Osteoblast (primary cell): ENCODE measurements at regions not wholly inside any gene's neighbourhood (a gene's known extent, or its start where the extent isn't known, plus 50 kb on each side); places are given as distances from the start of the nearest gene placed in this dataset.
A peak's percentile ranks its signal among the peaks of the same experiment; 100 is the strongest.

Source experiments
- DNase-seq: peaks from one replicate; pipeline ENCODE4 v3.0.0; 2011; ENCODE audit warnings: low spot score, mixed read lengths; ENCODE audit not compliant: insufficient read length; ENCODE audit errors: missing footprints
- H2AFZ ChIP-seq: 2 replicates; pipeline ENCODE4 v1.6.0; 2011; ENCODE audit warnings: mild to moderate bottlenecking, low read length
- H3K27ac ChIP-seq: 2 replicates; pipeline ENCODE4 v1.5.1; 2011; ENCODE audit warnings: mild to moderate bottlenecking, low read depth, low read length, moderate library complexity
- H3K27me3 ChIP-seq: 2 replicates; pipeline ENCODE4 v1.6.0; 2012; ENCODE audit warnings: mild to moderate bottlenecking, control low read depth, inconsistent platforms, low read length, moderate library complexity; ENCODE audit not compliant: insufficient read depth
- H3K36me3 ChIP-seq: 2 replicates; pipeline ENCODE4 v1.5.1; 2011; ENCODE audit warnings: mild to moderate bottlenecking, low read length, control low read depth, moderate library complexity; ENCODE audit not compliant: insufficient read depth
- H3K4me1 ChIP-seq: 2 replicates; pipeline ENCODE4 v1.5.1; 2011; ENCODE audit warnings: mild to moderate bottlenecking, low read length, control low read depth, moderate library complexity; ENCODE audit not compliant: insufficient read depth
- H3K4me2 ChIP-seq: 2 replicates; pipeline ENCODE4 v1.6.0; 2011; ENCODE audit warnings: mild to moderate bottlenecking, low read length; ENCODE audit not compliant: insufficient read depth
- H3K4me3 ChIP-seq: fragments of 200-600 bp; sonication (generic); 3 replicates; pipeline ENCODE4 v1.5.1; 2012; ENCODE audit warnings: mild to moderate bottlenecking, low read length, inconsistent platforms; ENCODE audit not compliant: insufficient read depth
- H3K79me2 ChIP-seq: 2 replicates; pipeline ENCODE4 v1.6.0; 2012; ENCODE audit warnings: mild to moderate bottlenecking, low read length, control low read depth, inconsistent platforms; ENCODE audit not compliant: insufficient read depth
- H3K9me3 ChIP-seq: 2 replicates; pipeline ENCODE4 v1.5.1; 2011; ENCODE audit warnings: low read depth, low read length, control low read depth
- H4K20me1 ChIP-seq: 2 replicates; pipeline ENCODE4 v1.6.0; 2012; ENCODE audit warnings: mild to moderate bottlenecking, low read length, control low read depth; ENCODE audit not compliant: insufficient read depth
- CTCF ChIP-seq: IDR thresholded peaks from 2 replicates; pipeline ENCODE4 v1.5.1; 2011; ENCODE audit warnings: mild to moderate bottlenecking, low read depth, low read length, moderate library complexity; ENCODE audit errors: extremely low read depth

- Histone ChIP-seq H3K79me2 (no peaks in the 10 kb centered on the region), H2AFZ (no peak overlapping the region), H3K27me3 (peaks cover 4% of the 10 kb centered on the region), H3K27ac (no peak overlapping the region), H3K4me3 (no peak overlapping the region), H3K4me2 (no peak overlapping the region), H3K4me1 (peaks cover 16% of the 10 kb centered on the region), H3K9me3 (no peaks in the 10 kb centered on the region), H3K36me3 (no peaks in the 10 kb centered on the region), H4K20me1 (no peaks in the 10 kb centered on the region)
- DNase-seq = peak; percentile 36
- TF ChIP-seq CTCF = no peak
Observed at GRCh38 chr13:31063772-31064171, 97.9 kb downstream of the HSPH1 start.

- TF ChIP-seq CTCF = no peak
- Histone ChIP-seq H2AFZ (no peak overlapping the region), H3K9me3 (no peaks in the 10 kb centered on the region), H4K20me1 (no peaks in the 10 kb centered on the region), H3K36me3 (no peaks in the 10 kb centered on the region), H3K27me3 (peaks cover 6% of the 10 kb centered on the region), H3K4me2 (no peak overlapping the region), H3K79me2 (no peaks in the 10 kb centered on the region), H3K4me1 (no peaks in the 10 kb centered on the region), H3K27ac (no peak overlapping the region), H3K4me3 (no peak overlapping the region)
- no peak for DNase-seq
Observed at GRCh38 chr13:31060655-31061054, 101.0 kb downstream of the HSPH1 start.

DNA sequence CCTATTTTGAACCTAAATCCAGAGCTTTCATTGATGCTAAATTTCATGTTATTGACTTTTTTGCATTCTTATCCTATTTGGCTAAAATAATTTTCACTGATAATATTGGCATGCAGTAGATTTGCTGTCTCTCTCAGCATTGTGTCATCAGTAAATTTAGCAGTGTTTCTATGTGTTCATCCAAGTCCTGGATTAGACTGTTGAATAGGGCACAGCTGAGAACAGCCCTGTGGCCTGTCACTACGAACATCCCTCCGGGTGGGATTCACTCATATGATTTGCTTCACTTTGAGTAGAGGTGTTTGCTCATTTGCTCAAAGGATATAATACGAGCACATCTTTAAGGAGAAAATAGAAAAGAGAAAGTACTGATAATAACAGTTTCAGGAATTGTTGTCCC lies 101.5 kb downstream of the HSPH1 start:
- no peak overlapping the region for H3K4me2 ChIP-seq
- H3K27me3 ChIP-seq = peaks cover 6% of the 10 kb centered on the region
- no peak overlapping the region for H3K27ac ChIP-seq
- no peaks in the 10 kb centered on the region for H3K4me1 ChIP-seq
- H4K20me1 ChIP-seq = no peaks in the 10 kb centered on the region
- H3K36me3 ChIP-seq = no peaks in the 10 kb centered on the region
- no peak for TF ChIP-seq CTCF
- no peaks in the 10 kb centered on the region for H3K9me3 ChIP-seq
- no peak overlapping the region for H2AFZ ChIP-seq
- no peak for DNase-seq
- no peak overlapping the region for H3K4me3 ChIP-seq
- no peaks in the 10 kb centered on the region for H3K79me2 ChIP-seq

GRCh38 chr13:31057403-31058033 lies 104.2 kb downstream of the HSPH1 start:
- no peaks in the 10 kb centered on the region for H4K20me1 ChIP-seq
- no peak overlapping the region for H3K4me2 ChIP-seq
- no peak for TF ChIP-seq CTCF
- H3K4me1 ChIP-seq = no peaks in the 10 kb centered on the region
- H3K27me3 ChIP-seq = peaks cover 6% of the 10 kb centered on the region
- H3K4me3 ChIP-seq = no peak overlapping the region
- no peaks in the 10 kb centered on the region for H3K79me2 ChIP-seq
- H3K9me3 ChIP-seq = no peaks in the 10 kb centered on the region
- no peak overlapping the region for H3K27ac ChIP-seq
- no peaks in the 10 kb centered on the region for H3K36me3 ChIP-seq
- DNase-seq = no peak
- no peak overlapping the region for H2AFZ ChIP-seq
